GM18867 (cell line): ENCODE measurements at regions not wholly inside any gene's neighbourhood (a gene's known extent, or its start where the extent isn't known, plus 50 kb on each side); places are given as distances from the start of the nearest gene placed in this dataset.
"Not testable (repeated sequence)": the region's sequence is repeated elsewhere in the genome, so short reads cannot be mapped to it uniquely, and the experiment has no call there.

Experiments used
- ATAC-seq: cut with Tn5 transposase; IDR thresholded peaks from one replicate; pipeline ENCODE4 v1.9.1; 2021; ENCODE audit warnings: mild to moderate bottlenecking, moderate library complexity; ENCODE audit not compliant: unreplicated experiment

- no peak for ATAC-seq
These were observed 397.4 kb downstream of the OTOL1 start for GRCh38 chr3:161893972-161894371.

GRCh38 chr3:161894657-161895056, 398.0 kb downstream of the OTOL1 start:
- ATAC-seq = no peak

DNA sequence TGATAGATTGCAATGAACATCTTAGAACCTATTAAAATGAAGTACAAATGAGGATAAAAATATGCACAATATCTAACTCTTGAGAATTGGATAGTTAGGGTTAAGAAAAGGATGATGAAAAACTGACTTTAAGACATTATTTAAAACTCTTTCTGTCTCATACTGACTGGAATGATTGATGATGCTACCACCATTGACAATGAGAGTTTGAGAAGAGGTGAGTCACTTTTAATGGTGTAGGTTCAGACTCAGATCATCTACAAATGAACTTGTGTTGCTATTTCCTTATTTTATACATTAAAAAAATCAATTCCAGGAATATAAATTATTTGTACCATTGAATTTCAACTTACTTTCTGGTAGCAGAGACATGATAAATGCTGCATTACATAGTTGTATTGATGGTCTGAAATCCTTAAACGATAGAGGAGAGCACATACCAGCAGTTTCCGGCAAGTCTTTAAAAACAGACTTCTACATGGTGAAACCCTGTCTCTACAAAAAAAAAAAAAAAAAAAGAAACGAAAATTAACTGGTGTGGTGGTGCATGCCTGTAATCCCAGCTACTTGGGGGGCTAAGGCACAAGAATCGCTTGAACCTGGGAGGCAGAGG, 409.0 kb downstream of the OTOL1 start:
- no peak for ATAC-seq

- no peak for ATAC-seq
These were observed 417.3 kb downstream of the OTOL1 start for GRCh38 chr3:161913786-161914389.

GRCh38 chr3:161914703-161915417, 418.3 kb downstream of the OTOL1 start:
- no peak for ATAC-seq

DNA sequence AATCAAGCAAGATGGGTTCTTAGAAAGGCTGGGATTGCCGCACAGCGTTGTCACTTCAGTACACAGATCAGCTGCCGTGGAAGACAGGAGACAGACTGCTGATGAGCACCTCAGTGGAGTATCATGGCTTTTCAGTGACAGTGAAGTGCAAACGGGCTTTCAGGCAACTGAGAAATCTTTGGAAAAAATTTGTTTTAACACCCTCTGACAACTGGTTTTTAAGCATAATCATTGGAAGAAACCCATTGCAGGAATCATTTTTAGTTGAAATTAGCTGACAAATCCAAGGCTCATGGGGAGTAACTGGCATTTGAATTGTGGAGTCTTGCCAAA, 418.8 kb downstream of the OTOL1 start:
- ATAC-seq = no peak

GRCh38 chr3:161920196-161920595, 423.6 kb downstream of the OTOL1 start:
- ATAC-seq = no peak

DNA sequence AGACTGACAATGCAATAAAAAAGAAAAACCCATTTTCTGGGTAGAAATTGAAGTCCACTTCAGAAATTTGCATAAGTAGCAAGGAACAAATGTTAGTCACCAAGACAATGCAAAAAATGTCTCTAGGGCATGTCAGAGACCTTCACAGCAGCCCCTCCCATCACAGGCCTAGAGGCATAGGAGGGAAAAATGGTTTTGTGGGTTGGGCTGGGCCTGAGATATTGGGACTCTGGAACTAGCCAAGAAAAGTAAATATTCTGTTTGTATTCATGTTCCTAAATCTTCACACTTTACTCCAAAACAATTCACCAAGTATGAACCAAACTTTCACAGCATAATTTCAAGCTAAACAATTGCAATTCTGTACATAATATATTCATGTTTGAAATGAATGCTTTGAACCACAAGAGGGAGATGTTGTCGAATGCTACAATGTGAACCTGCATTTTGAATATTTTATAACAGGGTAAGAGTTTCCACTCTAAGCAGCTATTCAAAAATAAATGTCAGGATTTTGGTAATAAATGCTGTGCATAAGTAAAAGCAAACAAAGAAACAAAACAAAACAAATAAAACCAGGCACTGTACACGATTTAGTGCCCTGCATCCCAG, 429.2 kb downstream of the OTOL1 start:
- no peak for ATAC-seq

- no peak for ATAC-seq
These were observed 430.5 kb downstream of the OTOL1 start for GRCh38 chr3:161927131-161927530.

DNA sequence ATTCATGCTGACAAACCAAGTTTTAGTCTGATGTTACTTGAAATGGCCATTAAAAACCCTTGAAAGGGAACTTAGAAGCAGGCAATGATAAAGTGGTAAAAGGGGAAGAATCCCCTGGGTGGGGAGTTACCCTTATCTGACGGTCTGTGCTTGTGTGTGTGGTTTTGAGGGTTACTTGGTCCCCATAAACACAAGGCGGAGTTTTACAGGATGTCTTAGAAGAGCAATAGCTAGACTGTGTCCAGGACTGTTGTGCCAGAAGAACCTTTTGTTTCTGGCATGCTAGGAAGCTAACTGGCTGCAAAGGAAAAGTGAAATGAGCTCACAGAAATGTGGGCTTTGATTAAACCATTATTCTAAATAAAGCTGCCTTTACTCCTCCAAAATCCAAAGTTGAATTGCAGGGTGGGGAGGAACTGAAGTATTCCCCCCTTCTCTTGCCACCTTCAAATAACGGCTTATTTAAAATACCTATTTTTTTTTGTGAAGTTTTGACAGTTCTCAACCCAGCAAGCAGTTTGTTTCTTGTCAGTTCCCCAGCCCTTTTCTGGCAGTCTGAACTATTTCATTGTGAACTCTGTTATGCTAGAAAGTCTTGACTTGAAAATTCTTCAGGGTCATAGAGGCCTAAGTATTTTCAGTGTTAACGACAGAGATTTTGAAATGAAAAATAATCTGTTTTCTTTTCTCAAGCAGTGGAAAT, 443.5 kb downstream of the OTOL1 start:
- no peak for ATAC-seq

- no peak for ATAC-seq
These were observed 444.0 kb downstream of the OTOL1 start for GRCh38 chr3:161940621-161940965.

DNA sequence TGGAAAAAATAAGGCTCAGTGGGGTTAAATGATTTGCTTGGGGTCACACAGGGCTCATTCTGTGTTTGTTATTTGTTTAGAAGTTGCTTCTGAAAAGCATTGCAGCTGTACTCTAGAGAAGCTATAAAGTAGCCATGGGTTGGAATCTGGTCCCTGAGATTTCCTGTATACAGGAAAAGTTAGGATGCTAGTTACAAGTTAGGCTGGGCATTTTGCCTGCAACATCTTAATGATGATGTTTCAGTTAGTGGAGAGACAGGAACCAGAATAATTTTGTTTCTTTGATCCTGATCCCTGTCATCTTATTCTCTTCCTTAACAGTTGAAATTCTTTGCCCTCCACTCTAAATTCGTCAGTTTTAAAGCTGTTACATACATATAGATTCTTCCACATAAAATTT, 445.3 kb downstream of the OTOL1 start:
- no peak for ATAC-seq

- not testable (repeated sequence) for ATAC-seq
These were observed 447.3 kb downstream of the OTOL1 start for GRCh38 chr3:161943801-161944345.

DNA sequence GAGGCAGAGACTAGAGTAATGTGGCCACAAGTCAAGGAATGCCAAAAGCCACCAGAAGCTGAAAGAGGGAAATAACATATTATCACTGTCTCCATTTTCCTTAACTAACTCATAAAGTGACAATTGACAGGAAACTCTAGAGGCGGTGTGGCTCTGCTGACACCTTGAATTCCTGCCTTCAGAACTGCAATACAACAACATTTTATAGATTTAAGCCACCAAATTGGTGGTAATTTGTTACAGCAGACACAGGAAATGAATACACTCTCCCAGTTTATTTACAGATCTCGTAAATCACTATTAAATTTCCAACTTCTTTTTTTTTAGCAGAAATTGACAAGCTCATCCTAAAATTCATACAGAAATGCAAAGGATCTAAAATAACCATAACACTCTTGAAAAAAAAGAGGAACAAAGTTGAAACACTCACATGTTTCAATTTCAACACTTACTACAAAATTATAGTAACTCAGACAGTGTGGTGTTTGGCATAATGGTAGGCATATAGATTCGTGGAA, 449.9 kb downstream of the OTOL1 start:
- no peak for ATAC-seq

DNA sequence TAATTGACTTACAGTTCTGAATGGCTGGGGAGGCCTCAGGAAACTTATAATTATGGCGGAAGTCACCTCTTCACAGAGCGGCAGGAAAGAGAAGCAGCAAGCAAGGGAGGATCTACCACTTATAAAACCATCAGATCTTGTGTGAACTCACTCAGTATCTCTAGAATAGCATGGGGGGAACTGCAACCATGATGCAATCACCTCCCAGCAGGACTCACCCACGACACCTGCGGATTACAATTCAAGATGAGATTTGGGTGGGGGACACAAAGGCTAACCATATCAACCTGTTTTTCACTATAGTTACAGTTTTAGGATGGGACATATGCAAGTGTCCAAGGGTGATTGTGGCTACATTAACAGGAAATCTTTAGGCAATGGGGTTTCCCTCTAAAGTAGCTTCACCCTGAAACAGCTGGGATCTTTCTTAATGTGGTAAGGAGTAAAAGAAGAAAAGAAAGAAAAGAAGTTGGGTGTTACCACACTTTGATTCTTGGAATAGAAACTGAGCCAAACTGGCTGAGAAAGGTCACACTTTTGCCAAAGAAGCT, 453.8 kb downstream of the OTOL1 start:
- no peak for ATAC-seq

DNA sequence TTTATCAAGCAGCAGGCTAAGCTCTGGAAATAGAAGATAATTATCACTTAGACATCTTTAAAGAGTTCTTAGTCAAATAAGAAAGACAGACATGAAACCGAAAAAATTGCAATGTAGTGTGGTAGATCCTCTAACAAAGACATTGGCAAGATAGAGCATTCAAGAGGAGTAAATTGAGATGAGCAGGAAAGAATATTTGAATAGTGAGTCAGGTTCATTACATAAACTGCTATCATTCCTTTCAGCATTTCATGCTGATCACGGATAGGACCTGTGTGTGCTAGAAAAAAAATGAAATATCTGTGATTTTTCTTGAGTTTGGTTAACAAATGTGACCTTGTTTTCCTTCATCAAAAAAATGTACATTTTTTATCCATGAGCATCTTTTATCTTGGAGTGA, 460.9 kb downstream of the OTOL1 start:
- ATAC-seq = no peak

GRCh38 chr3:161964857-161965256, 468.2 kb downstream of the OTOL1 start:
- no peak for ATAC-seq

DNA sequence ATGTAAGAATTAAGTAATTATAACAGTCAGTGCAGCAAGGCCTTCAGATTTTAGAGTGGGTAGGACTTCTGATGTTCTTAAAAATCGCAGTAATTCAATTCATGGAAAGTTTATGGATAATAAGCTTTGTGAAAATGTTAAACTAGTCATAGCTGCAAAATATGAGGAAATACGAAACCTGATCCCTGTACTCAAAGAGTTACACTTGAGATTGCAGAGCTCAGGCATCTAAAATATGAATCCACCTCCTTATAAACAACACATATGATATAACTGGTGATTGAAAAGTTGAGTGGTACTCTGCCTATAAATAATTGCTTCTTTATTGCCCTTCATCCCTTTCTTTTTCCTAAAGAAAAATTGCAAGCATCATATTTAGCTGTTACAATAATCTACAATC, 473.3 kb downstream of the OTOL1 start:
- ATAC-seq = no peak

- ATAC-seq = no peak
These were observed 478.6 kb downstream of the OTOL1 start for GRCh38 chr3:161975201-161975600.

GRCh38 chr3:161977063-161977462, 480.5 kb downstream of the OTOL1 start:
- ATAC-seq = no peak

GRCh38 chr3:161977850-161978249, 481.2 kb downstream of the OTOL1 start:
- no peak for ATAC-seq
